ENCODE measurements at regions not wholly inside any gene's neighbourhood (a gene's known extent, or its start where the extent isn't known, plus 50 kb on each side); places are given as distances from the start of the nearest gene placed in this dataset.

DNA sequence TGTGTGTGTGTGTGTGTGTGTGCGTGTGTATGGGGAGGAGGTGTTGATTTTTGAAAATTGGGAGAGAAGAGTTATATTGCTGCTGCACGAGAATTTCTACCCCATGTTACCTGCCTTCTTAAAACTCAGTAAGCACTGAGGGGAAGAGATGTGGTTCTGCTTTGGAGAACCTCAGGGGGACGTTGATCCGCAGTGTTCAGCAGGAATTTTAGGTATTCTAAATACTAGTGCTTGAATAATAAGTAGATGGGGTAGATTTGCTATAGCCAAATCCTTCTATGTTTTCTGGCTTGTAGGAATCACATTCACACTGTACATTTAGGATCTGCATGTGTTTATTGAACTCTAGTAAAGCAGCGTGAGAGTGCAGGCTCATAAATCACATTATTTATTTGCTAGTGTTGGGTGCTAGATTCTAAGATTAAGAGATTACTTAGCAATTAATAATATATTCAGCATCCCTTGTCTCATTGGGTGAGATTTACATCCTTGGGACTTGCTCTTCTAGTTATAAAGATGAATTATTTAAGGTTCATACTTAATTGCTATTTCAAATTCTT lies 268.1 kb downstream of the MFSD1 start:
- H3K9me3 ChIP-seq = no peaks in the 10 kb centered on the region
- WGBS, 2 donors = 70% methylated on average over 5 of the region's 5 CpGs
- H3K4me3 ChIP-seq = no peak overlapping the region
- intact Hi-C loops (cut with DNase I) = no loop called here
- TF ChIP-seq, protein P1, sequence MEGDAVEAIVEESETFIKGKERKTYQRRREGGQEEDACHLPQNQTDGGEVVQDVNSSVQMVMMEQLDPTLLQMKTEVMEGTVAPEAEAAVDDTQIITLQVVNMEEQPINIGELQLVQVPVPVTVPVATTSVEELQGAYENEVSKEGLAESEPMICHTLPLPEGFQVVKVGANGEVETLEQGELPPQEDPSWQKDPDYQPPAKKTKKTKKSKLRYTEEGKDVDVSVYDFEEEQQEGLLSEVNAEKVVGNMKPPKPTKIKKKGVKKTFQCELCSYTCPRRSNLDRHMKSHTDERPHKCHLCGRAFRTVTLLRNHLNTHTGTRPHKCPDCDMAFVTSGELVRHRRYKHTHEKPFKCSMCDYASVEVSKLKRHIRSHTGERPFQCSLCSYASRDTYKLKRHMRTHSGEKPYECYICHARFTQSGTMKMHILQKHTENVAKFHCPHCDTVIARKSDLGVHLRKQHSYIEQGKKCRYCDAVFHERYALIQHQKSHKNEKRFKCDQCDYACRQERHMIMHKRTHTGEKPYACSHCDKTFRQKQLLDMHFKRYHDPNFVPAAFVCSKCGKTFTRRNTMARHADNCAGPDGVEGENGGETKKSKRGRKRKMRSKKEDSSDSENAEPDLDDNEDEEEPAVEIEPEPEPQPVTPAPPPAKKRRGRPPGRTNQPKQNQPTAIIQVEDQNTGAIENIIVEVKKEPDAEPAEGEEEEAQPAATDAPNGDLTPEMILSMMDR (IDR thresholded peaks at IDR 0.05) = no peak
- no peaks in the 10 kb centered on the region for H3K4me1 ChIP-seq
- no peaks in the 10 kb centered on the region for H3K27me3 ChIP-seq
- no peak overlapping the region for H3K27ac ChIP-seq
- ATAC-seq = no peak
- no peaks in the 10 kb centered on the region for H3K36me3 ChIP-seq
- no peak for DNase-seq

- TF ChIP-seq, protein P1 (IDR thresholded peaks at IDR 0.05) = no peak
- no peak overlapping the region for H3K4me3 ChIP-seq
- intact Hi-C loops (cut with DNase I) = no loop called here
- ATAC-seq (no peak), DNase-seq (no peak)
- H3K27me3 ChIP-seq = no peaks in the 10 kb centered on the region
- no peak overlapping the region for H3K27ac ChIP-seq
- no peaks in the 10 kb centered on the region for H3K36me3 ChIP-seq
- 67 to 68% methylated on average over 3 of the region's 3 CpGs for WGBS, 2 donors
- H3K4me1 ChIP-seq = no peaks in the 10 kb centered on the region
- H3K9me3 ChIP-seq = no peaks in the 10 kb centered on the region
These were observed 273.2 kb downstream of the MFSD1 start for GRCh38 chr3:159074756-159075701.

- DNase-seq = no peak
- WGBS, 2 donors = 62 to 68% methylated on average over 2 of the region's 2 CpGs
- Histone ChIP-seq H3K4me3 (no peak overlapping the region), H3K27ac (no peak overlapping the region), H3K27me3 (no peaks in the 10 kb centered on the region), H3K36me3 (no peaks in the 10 kb centered on the region), H3K4me1 (no peaks in the 10 kb centered on the region), H3K9me3 (no peaks in the 10 kb centered on the region)
- ATAC-seq = no peak
- intact Hi-C loops (cut with DNase I) = no loop called here
- TF ChIP-seq, protein P1 (IDR thresholded peaks at IDR 0.05) = no peak
These were observed 276.0 kb downstream of the MFSD1 start for GRCh38 chr3:159077860-159078259.

GRCh38 chr3:159080256-159080655 lies 278.4 kb downstream of the MFSD1 start:
- H3K9me3 ChIP-seq = peaks cover 0 to 16% (median 0%) of the 10 kb centered on the region in 11 donors
- DNase-seq (no peak), ATAC-seq (no peak)
- H3K36me3 ChIP-seq = no peaks in the 10 kb centered on the region
- H3K27ac ChIP-seq = no peak overlapping the region
- TF ChIP-seq, protein P1 (IDR thresholded peaks at IDR 0.05) = no peak
- no peak overlapping the region for H3K4me3 ChIP-seq
- H3K27me3 ChIP-seq = no peaks in the 10 kb centered on the region
- WGBS, 2 donors = 87 to 88% methylated on average over 5 of the region's 5 CpGs
- intact Hi-C loops (cut with DNase I) = no loop called here
- H3K4me1 ChIP-seq = no peaks in the 10 kb centered on the region
